GM20000 (cell line): ENCODE measurements at regions not wholly inside any gene's neighbourhood (a gene's known extent, or its start where the extent isn't known, plus 50 kb on each side); places are given as distances from the start of the nearest gene placed in this dataset.

Experiments
- DNase-seq: peaks from one replicate; pipeline ENCODE4 v3.0.0; 2012; ENCODE audit warnings: low spot score
- TF ChIP-seq, protein P1 (sequence below): IDR thresholded peaks from 2 replicates; pipeline ENCODE4 v1.5.1; 2012; ENCODE audit warnings: mild to moderate bottlenecking, control low read depth; ENCODE audit errors: extremely low read depth, missing control alignments

DNA sequence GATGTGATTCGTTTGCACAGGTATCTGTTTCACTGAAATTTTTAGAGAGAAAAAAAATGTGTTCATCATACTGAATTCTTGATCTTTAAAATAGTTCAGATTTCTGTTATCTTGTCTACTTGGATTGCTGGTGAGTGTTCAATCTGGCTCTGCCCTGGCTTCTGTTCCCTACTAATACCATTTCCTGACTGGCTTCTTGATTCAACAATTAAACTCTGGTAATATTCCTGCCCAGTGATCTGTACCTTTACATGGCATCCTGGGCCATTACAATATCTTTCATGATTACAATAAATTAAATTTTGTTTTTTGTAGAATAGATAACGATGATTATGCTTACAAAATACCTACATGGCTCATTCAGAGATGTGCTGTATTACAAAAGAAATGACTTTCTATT is 1388.0 kb upstream of the TENM3 start:
- TF ChIP-seq, protein P1, sequence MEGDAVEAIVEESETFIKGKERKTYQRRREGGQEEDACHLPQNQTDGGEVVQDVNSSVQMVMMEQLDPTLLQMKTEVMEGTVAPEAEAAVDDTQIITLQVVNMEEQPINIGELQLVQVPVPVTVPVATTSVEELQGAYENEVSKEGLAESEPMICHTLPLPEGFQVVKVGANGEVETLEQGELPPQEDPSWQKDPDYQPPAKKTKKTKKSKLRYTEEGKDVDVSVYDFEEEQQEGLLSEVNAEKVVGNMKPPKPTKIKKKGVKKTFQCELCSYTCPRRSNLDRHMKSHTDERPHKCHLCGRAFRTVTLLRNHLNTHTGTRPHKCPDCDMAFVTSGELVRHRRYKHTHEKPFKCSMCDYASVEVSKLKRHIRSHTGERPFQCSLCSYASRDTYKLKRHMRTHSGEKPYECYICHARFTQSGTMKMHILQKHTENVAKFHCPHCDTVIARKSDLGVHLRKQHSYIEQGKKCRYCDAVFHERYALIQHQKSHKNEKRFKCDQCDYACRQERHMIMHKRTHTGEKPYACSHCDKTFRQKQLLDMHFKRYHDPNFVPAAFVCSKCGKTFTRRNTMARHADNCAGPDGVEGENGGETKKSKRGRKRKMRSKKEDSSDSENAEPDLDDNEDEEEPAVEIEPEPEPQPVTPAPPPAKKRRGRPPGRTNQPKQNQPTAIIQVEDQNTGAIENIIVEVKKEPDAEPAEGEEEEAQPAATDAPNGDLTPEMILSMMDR: no peak
- no peak for DNase-seq

DNA sequence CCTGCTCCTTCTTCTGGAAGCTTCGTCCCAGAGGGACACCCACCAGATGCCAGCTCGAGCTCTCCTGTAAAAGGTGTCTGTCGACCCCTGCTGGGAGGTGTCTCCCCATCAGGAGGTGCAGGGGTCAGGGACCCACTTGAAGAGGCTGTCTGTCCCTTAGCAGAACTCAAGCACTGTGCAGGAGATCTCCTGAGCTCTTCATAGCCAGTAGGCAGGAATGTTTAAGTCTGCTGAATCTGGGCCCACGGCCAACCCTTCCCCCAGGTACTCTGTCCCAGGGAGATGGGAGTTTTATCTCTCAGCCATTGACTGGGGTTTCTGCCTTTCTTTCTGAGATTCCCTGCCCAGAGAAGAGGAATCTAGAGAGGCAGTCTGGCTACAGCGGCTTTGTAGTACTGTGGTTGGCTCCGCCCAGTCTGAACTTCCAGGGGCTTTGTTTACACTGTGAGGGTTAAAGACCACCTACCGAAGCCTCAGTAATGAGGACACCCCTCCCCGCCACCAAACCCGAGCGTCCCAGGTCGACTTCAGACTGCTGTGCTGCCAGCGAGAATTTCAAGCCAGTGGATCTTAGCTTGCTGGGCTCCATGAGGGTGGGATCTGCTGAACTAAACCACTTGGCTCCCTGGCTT is 1383.0 kb upstream of the TENM3 start:
- TF ChIP-seq, protein P1: no peak
- no peak for DNase-seq

DNA sequence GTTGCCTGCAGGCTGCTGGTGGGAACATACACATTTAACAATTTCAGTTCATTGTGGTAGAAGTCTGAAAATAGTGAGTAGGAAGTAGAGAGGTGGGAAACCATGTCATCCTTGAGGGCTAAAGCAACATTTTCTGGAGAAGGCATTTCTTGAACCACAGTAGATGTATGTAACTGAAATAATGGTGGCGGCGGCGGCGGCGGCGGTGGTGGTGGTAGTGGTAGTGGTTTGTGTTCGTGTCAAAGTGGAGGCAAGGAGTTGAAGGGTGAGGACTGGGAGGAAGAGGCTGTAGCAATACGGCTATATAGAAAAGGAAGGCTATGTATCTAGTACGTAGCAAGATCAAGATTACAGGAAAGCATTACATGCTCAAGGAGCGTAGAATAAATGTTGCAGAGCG is 1381.6 kb upstream of the TENM3 start:
- no peak for DNase-seq
- TF ChIP-seq, protein P1: no peak

DNA sequence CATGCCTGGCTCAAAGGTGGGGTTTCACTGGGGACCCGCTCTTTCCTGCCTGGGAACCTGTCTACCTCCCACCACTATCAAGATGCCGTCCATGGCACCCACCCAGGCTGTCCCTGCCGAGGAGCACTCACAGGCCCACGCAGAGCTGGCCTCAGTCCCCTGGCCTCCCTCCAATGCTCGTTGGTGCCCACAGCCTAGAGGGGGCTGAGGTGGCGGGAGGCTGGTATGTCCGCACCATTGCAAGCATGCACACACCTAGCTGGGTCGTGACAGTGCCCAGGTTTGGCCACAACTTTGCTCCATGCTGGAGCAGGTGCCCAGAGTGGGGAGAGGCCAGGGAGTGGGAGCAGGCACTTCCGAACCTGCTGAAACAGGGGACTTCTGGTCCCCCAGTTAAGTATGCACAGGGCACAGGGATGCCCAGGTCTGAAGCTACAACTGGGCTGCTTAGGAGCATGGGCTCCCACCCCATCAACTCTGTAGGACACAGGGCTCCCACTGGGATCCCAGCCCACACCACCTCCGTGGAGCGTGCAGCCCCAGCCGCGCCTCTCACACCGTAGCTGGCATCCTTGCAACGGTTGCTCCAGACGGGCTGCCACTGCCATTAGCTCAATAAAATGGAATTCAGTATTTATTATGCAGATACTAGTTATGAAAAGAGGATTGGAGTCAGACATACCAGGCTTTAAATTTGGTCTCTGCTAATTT is 1376.1 kb upstream of the TENM3 start:
- TF ChIP-seq, protein P1: no peak
- DNase-seq: no peak

DNA sequence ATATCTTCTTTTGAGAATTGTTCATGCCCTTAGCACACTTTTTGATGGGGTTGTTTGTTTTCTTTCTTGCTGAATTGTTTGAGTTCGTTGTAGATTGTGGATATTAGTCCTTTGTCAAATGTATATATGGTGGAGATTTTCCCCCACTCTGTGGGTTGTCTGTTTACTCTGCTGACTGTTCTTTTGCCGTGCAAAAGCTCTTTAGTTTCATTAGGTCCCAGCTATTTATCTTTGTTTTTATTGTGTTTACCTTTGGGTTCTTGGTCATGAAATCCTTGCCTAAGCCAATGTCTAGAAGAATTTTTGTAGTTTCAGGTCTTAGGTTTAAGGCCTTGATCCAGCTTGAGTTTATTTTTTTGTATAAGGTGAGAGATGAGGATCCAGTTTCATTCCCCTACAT is 1372.6 kb upstream of the TENM3 start:
- TF ChIP-seq, protein P1: no peak

DNA sequence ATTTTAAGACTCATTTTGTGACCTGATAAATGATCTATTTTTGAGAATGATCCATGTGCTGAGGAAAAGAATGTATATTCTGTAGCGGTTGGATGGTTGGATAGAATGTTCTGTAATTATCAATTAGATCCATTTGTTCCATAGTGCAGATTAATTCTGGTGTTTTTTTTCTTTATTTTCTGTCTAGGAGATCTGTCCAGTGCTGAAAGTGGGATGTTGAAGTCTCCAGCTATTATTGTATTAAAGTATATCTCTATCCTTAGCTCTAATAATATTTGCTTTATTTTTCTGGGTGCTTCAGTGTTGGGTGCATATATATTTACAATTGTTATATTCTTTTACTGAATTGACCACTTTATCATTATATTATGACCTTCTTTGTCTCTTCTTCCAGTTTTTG is 1344.9 kb upstream of the TENM3 start:
- DNase-seq: no peak
- TF ChIP-seq, protein P1: no peak

More for the DNA sequence above, 1372.6 kb upstream of the TENM3 start:
- no peak for DNase-seq

DNA sequence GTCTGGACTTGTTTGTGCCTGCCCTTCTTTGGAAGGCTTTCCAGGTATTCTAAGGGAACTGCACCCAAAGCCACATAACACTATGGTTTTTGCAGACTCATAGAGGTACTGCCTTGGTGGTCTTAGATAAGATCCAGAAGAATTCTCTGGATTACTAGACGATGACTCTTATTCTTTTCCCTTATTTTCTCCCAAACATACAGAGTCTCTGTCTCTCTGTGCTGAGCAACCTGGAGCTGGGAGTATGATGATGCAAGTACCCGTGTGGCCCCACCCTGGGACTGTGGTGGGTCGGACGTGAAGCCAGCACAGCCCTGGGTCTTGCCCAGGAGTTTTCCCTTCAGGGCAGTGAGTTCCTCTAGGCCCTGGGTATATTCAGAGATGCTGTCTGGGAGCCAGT is 1342.4 kb upstream of the TENM3 start:
- TF ChIP-seq, protein P1: no peak
- DNase-seq: no peak
